Activated CD4-positive, alpha-beta T cell treated with anti-CD3 and anti-CD28 coated beads for 24 hours (primary cell): ENCODE measurements at regions not wholly inside any gene's neighbourhood (a gene's known extent, or its start where the extent isn't known, plus 50 kb on each side); places are given as distances from the start of the nearest gene placed in this dataset.
"Not testable (repeated sequence)": the region's sequence is repeated elsewhere in the genome, so short reads cannot be mapped to it uniquely, and the experiment has no call there.

Experiments used
- DNase-seq, 2 donors: peaks; one replicate each; pipeline ENCODE4 v3.0.0-alpha.2; 2020; ENCODE audit warnings: low read depth in 2 of 2

GRCh38 chr7:135872861-135873260 lies 104.3 kb downstream of the MTPN start:
- DNase-seq: not testable (repeated sequence)

GRCh38 chr7:135862586-135863340 lies 114.2 kb upstream of the FAM180A start:
- DNase-seq: no peak

- DNase-seq: no peak
Observed at GRCh38 chr7:135859538-135859937, 110.9 kb upstream of the FAM180A start.

- no peak for DNase-seq
Observed at GRCh38 chr7:135858851-135859250, 110.2 kb upstream of the FAM180A start.

- no peak for DNase-seq
Observed at GRCh38 chr7:135858379-135858778, 109.8 kb upstream of the FAM180A start.

- DNase-seq: no peak
Observed at GRCh38 chr7:135857519-135858274, 109.1 kb upstream of the FAM180A start.

GRCh38 chr7:135856356-135857144 lies 107.9 kb upstream of the FAM180A start:
- DNase-seq: no peak

- DNase-seq: no peak
Observed at GRCh38 chr7:135855846-135856245, 107.2 kb upstream of the FAM180A start.

- no peak for DNase-seq
Observed at GRCh38 chr7:135853499-135853898, 104.9 kb upstream of the FAM180A start.

- no peak for DNase-seq
Observed at GRCh38 chr7:135853008-135853407, 104.4 kb upstream of the FAM180A start.

GRCh38 chr7:135847242-135847641 lies 98.6 kb upstream of the FAM180A start:
- DNase-seq: no peak

GRCh38 chr7:135846339-135846738 lies 97.7 kb upstream of the FAM180A start:
- DNase-seq: no peak

- DNase-seq: no peak
Observed at GRCh38 chr7:135845415-135846075, 96.9 kb upstream of the FAM180A start.

GRCh38 chr7:135844903-135845302 lies 96.3 kb upstream of the FAM180A start:
- DNase-seq: no peak

GRCh38 chr7:135843214-135843613 lies 94.6 kb upstream of the FAM180A start:
- DNase-seq: no peak

- no peak for DNase-seq
Observed at GRCh38 chr7:135842446-135843179, 94.0 kb upstream of the FAM180A start.

- no peak for DNase-seq
Observed at GRCh38 chr7:135840591-135840990, 92.0 kb upstream of the FAM180A start.

- no peak for DNase-seq
Observed at GRCh38 chr7:135837675-135838074, 89.1 kb upstream of the FAM180A start.

- DNase-seq: no peak
Observed at GRCh38 chr7:135834266-135834665, 85.7 kb upstream of the FAM180A start.

GRCh38 chr7:135833642-135834041 lies 85.0 kb upstream of the FAM180A start:
- DNase-seq: no peak
